WTC11 (cell line): ENCODE measurements at regions not wholly inside any gene's neighbourhood (a gene's known extent, or its start where the extent isn't known, plus 50 kb on each side); places are given as distances from the start of the nearest gene placed in this dataset.

Source experiments
- ATAC-seq: fragments of 200-7000 bp; cut with Tn5 transposase; 2 replicates; pipeline ENCODE4 v1.10.0; 2021; ENCODE audit warnings: mild to moderate bottlenecking, moderate library complexity
- CTCF ChIA-PET: fragments of 300-600 bp; sonication (Branson Sonifier 250); formaldehyde crosslinking; loops from one replicate; lab custom pipeline; 2021; ENCODE audit warnings: antibody characterized with exemption; lab: Charles Lee
- POLR2A ChIA-PET: fragments of 350-600 bp; sonication (Branson Sonifier 250); formaldehyde crosslinking; loops from one replicate; lab custom pipeline; 2021; ENCODE audit warnings: antibody characterized with exemption; lab: Charles Lee
- DNase-seq: peaks from one replicate; pipeline ENCODE4 v3.0.0; 2021; ENCODE audit warnings: low spot score
- H3K27ac Mint-ChIP-seq: 2 replicates; pipeline ENCODE4 v1.8.0; 2021; ENCODE audit warnings: mixed read lengths
- H3K27me3 Mint-ChIP-seq: 2 replicates; pipeline ENCODE4 v1.8.0; 2021; ENCODE audit warnings: low read depth, mild to moderate bottlenecking, moderate library complexity, mixed read lengths
- H3K36me3 Mint-ChIP-seq: 2 replicates; pipeline ENCODE4 v1.8.0; 2021; ENCODE audit warnings: mixed read lengths
- H3K4me1 Mint-ChIP-seq: 2 replicates; pipeline ENCODE4 v1.8.0; 2022; ENCODE audit warnings: mixed read lengths
- H3K4me3 Mint-ChIP-seq: 2 replicates; pipeline ENCODE4 v1.8.0; 2021; ENCODE audit warnings: mild to moderate bottlenecking, moderate library complexity, mixed read lengths
- H3K9me3 Mint-ChIP-seq: 2 replicates; pipeline ENCODE4 v1.8.0; 2021; ENCODE audit warnings: mixed read lengths
- CDX4 ChIP-seq: fragments of 250-450 bp; sonication (Bioruptor Pico); IDR thresholded peaks from 2 replicates; pipeline ENCODE4 v1.9.0; 2021; ENCODE audit warnings: moderate library complexity, mild to moderate bottlenecking, inconsistent platforms, borderline replicate concordance
- CREB1 ChIP-seq: sonication (generic); formaldehyde crosslinking; IDR thresholded peaks from 2 replicates; pipeline ENCODE4 v1.8.0; 2023; ENCODE audit warnings: mild to moderate bottlenecking, missing genetic modification reagents
- E2F1 ChIP-seq: sonication (generic); formaldehyde crosslinking; IDR thresholded peaks from 2 replicates; pipeline ENCODE4 v1.8.0; 2022; ENCODE audit warnings: mild to moderate bottlenecking, missing genetic modification reagents
- GRHL2 ChIP-seq: fragments of 250-450 bp; sonication (Bioruptor Pico); IDR thresholded peaks from 2 replicates; pipeline ENCODE4 v1.8.0; 2022; ENCODE audit warnings: mild to moderate bottlenecking, moderate library complexity; ENCODE audit not compliant: insufficient replicate concordance, severe bottlenecking
- KAT7 ChIP-seq: sonication (generic); formaldehyde crosslinking; IDR thresholded peaks from 2 replicates; pipeline ENCODE4 v1.8.1; 2023; ENCODE audit warnings: missing genetic modification reagents, mild to moderate bottlenecking, borderline replicate concordance
- PRDM15 ChIP-seq: sonication (generic); formaldehyde crosslinking; IDR thresholded peaks from 2 replicates; pipeline ENCODE4 v1.8.0; 2022; ENCODE audit warnings: missing genetic modification reagents
- TEAD1 ChIP-seq: sonication (generic); formaldehyde crosslinking; IDR thresholded peaks from 2 replicates; pipeline ENCODE4 v1.8.0; 2022; ENCODE audit warnings: mild to moderate bottlenecking, missing genetic modification reagents
- ZNF317 ChIP-seq: sonication (generic); formaldehyde crosslinking; IDR thresholded peaks from 2 replicates; pipeline ENCODE4 v1.8.1; 2023; ENCODE audit warnings: low read depth, mild to moderate bottlenecking, moderate library complexity, missing genetic modification reagents, borderline replicate concordance
- ZNF416 ChIP-seq: fragments of 250-450 bp; sonication (Bioruptor Pico); IDR thresholded peaks from 2 replicates; pipeline ENCODE4 v1.9.0; 2021; ENCODE audit warnings: mild to moderate bottlenecking, inconsistent platforms
- ZNF425 ChIP-seq: fragments of 250-450 bp; sonication (Bioruptor Pico); conservative IDR thresholded peaks from 2 replicates; pipeline ENCODE4 v1.9.0; 2021; ENCODE audit warnings: mild to moderate bottlenecking
- TF ChIP-seq, protein P1 (sequence below): sonication (generic); formaldehyde crosslinking; IDR thresholded peaks from 2 replicates; pipeline ENCODE4 v1.8.1; 2023; ENCODE audit warnings: mild to moderate bottlenecking, missing genetic modification reagents
- TF ChIP-seq, protein P2 (sequence below): sonication (generic); formaldehyde crosslinking; IDR thresholded peaks from 2 replicates; pipeline ENCODE4 v1.8.0; 2023; ENCODE audit warnings: mild to moderate bottlenecking, missing genetic modification reagents
- TF ChIP-seq, protein P3 (sequence below): sonication (generic); formaldehyde crosslinking; conservative IDR thresholded peaks from 2 replicates; pipeline ENCODE4 v1.8.1; 2022; ENCODE audit warnings: mild to moderate bottlenecking, missing genetic modification reagents
- TF ChIP-seq, protein P4 (sequence below): sonication (generic); formaldehyde crosslinking; IDR thresholded peaks from 2 replicates; pipeline ENCODE4 v1.8.1; 2022; ENCODE audit warnings: low read depth, mild to moderate bottlenecking, moderate library complexity, missing genetic modification reagents, borderline replicate concordance
- TF ChIP-seq, protein P5 (sequence below): sonication (generic); formaldehyde crosslinking; IDR thresholded peaks from 2 replicates; pipeline ENCODE4 v1.8.1; 2023; ENCODE audit warnings: mild to moderate bottlenecking, missing genetic modification reagents

GRCh38 chr6:21780679-21781078, 187.1 kb downstream of the SOX4 start (continued):
- TF ChIP-seq, protein P1, sequence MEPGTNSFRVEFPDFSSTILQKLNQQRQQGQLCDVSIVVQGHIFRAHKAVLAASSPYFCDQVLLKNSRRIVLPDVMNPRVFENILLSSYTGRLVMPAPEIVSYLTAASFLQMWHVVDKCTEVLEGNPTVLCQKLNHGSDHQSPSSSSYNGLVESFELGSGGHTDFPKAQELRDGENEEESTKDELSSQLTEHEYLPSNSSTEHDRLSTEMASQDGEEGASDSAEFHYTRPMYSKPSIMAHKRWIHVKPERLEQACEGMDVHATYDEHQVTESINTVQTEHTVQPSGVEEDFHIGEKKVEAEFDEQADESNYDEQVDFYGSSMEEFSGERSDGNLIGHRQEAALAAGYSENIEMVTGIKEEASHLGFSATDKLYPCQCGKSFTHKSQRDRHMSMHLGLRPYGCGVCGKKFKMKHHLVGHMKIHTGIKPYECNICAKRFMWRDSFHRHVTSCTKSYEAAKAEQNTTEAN (CRISPR knock-in tag), result no peak
- no peak for TF ChIP-seq TEAD1 (CRISPR knock-in tag)
- TF ChIP-seq, protein P2, sequence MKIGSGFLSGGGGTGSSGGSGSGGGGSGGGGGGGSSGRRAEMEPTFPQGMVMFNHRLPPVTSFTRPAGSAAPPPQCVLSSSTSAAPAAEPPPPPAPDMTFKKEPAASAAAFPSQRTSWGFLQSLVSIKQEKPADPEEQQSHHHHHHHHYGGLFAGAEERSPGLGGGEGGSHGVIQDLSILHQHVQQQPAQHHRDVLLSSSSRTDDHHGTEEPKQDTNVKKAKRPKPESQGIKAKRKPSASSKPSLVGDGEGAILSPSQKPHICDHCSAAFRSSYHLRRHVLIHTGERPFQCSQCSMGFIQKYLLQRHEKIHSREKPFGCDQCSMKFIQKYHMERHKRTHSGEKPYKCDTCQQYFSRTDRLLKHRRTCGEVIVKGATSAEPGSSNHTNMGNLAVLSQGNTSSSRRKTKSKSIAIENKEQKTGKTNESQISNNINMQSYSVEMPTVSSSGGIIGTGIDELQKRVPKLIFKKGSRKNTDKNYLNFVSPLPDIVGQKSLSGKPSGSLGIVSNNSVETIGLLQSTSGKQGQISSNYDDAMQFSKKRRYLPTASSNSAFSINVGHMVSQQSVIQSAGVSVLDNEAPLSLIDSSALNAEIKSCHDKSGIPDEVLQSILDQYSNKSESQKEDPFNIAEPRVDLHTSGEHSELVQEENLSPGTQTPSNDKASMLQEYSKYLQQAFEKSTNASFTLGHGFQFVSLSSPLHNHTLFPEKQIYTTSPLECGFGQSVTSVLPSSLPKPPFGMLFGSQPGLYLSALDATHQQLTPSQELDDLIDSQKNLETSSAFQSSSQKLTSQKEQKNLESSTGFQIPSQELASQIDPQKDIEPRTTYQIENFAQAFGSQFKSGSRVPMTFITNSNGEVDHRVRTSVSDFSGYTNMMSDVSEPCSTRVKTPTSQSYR, result no peak
- no peak for TF ChIP-seq CREB1 (CRISPR knock-in tag)
- TF ChIP-seq E2F1, result no peak
- no peak for TF ChIP-seq CDX4 (CRISPR knock-in tag)
- TF ChIP-seq, all 79 proteins: peak for 0

GRCh38 chr6:21781128-21781527, 187.6 kb downstream of the SOX4 start:
- H3K9me3 Mint-ChIP-seq, result no peaks in the 10 kb centered on the region
- no peak for ATAC-seq
- no peaks in the 10 kb centered on the region for H3K27me3 Mint-ChIP-seq
- DNase-seq, result no peak
- CTCF ChIA-PET, result no interaction called here
- H3K4me3 Mint-ChIP-seq, result no peak overlapping the region
- peaks cover 22% of the 10 kb centered on the region for H3K36me3 Mint-ChIP-seq
- TF ChIP-seq, protein P3, sequence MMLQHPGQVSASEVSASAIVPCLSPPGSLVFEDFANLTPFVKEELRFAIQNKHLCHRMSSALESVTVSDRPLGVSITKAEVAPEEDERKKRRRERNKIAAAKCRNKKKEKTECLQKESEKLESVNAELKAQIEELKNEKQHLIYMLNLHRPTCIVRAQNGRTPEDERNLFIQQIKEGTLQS (CRISPR knock-in tag), result no peak
- TF ChIP-seq, all 79 proteins: peak for 0
- H3K27ac Mint-ChIP-seq, result peak overlapping the region; percentile 84
- POLR2A ChIA-PET, result interaction anchor here (0.7 kb wide), 1 partner anchor 188 kb away, joined by 6 read pairs; the partner anchor contains the start of gene SOX4
- peaks cover 48% of the 10 kb centered on the region for H3K4me1 Mint-ChIP-seq

DNA sequence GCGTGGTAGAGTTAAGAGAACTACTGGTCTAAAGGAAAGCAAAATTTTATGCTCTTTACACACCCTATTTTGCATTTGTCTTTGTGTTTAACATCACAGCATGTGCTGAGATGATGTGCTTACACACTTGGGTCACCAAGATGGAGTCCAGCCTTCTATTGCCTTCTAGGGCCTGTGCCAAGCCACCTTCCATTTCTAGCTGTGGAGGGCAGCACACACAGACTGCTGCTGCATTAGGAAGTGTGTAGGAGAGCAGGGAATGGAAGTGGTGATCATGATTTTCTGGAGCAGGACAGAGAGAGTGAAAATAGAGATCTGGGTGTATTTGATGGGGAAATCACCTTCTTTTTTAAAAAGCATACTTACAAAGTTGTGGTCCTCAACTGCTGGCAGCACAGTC, 191.6 kb downstream of the SOX4 start:
- POLR2A ChIA-PET, result no interaction called here
- DNase-seq (no peak), ATAC-seq (peak; percentile 64)
- Mint-ChIP-seq H3K36me3 (peaks cover 30% of the 10 kb centered on the region), H3K27me3 (no peaks in the 10 kb centered on the region), H3K27ac (peak overlapping the region; percentile 90), H3K9me3 (no peaks in the 10 kb centered on the region), H3K4me1 (peaks cover 33% of the 10 kb centered on the region), H3K4me3 (no peak overlapping the region)
- CTCF ChIA-PET, result no interaction called here
- TF ChIP-seq ZNF317 (CRISPR knock-in tag) (no peak), GRHL2 (CRISPR knock-in tag) (no peak), PRDM15 (CRISPR knock-in tag) (no peak), KAT7 (CRISPR knock-in tag) (no peak), ZNF425 (CRISPR knock-in tag) (no peak), ZNF416 (CRISPR knock-in tag) (no peak)
- TF ChIP-seq, protein P4, sequence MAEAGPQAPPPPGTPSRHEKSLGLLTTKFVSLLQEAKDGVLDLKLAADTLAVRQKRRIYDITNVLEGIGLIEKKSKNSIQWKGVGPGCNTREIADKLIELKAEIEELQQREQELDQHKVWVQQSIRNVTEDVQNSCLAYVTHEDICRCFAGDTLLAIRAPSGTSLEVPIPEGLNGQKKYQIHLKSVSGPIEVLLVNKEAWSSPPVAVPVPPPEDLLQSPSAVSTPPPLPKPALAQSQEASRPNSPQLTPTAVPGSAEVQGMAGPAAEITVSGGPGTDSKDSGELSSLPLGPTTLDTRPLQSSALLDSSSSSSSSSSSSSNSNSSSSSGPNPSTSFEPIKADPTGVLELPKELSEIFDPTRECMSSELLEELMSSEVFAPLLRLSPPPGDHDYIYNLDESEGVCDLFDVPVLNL (CRISPR knock-in tag), result no peak
- TF ChIP-seq, protein P5, sequence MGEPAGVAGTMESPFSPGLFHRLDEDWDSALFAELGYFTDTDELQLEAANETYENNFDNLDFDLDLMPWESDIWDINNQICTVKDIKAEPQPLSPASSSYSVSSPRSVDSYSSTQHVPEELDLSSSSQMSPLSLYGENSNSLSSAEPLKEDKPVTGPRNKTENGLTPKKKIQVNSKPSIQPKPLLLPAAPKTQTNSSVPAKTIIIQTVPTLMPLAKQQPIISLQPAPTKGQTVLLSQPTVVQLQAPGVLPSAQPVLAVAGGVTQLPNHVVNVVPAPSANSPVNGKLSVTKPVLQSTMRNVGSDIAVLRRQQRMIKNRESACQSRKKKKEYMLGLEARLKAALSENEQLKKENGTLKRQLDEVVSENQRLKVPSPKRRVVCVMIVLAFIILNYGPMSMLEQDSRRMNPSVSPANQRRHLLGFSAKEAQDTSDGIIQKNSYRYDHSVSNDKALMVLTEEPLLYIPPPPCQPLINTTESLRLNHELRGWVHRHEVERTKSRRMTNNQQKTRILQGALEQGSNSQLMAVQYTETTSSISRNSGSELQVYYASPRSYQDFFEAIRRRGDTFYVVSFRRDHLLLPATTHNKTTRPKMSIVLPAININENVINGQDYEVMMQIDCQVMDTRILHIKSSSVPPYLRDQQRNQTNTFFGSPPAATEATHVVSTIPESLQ (CRISPR knock-in tag), result no peak
